ENCODE measurements at regions not wholly inside any gene's neighbourhood (a gene's known extent, or its start where the extent isn't known, plus 50 kb on each side); places are given as distances from the start of the nearest gene placed in this dataset.

- Histone ChIP-seq H3K9me1 (replicated peaks; ENCODE audit: control insufficient read depth, extremely low read depth, insufficient read depth, low read length) (no peaks in the 10 kb centered on the region), H4K20me1 (replicated peaks; ENCODE audit: control insufficient read depth, extremely low read depth, insufficient read depth, low read length) (no peaks in the 10 kb centered on the region), H3K9ac (replicated peaks; ENCODE audit: extremely low read depth, insufficient read depth, low read length) (no peak overlapping the region), H3K27ac (ENCODE audit: insufficient read depth, low read depth, low read length) (no peak overlapping the region), H2AFZ (ENCODE audit: low read depth, low read length) (no peak overlapping the region), H3K4me2 (ENCODE audit: insufficient read depth, low read length) (no peak overlapping the region), H3K4me3 (replicated peaks in 1 of 3; ENCODE audit: insufficient read depth in 1 of 3, low read depth in 1 of 3, low read length in 3 of 3) (no peak overlapping the region), H3K36me3 (ENCODE audit: control insufficient read depth in 2 of 2, extremely low read depth in 1 of 2, insufficient read depth in 2 of 2, low read length in 2 of 2) (no peaks in the 10 kb centered on the region), H3K4me1 (ENCODE audit: control insufficient read depth, extremely low read depth, insufficient read depth, low read length) (no peaks in the 10 kb centered on the region), H3K9me3 (replicated peaks; ENCODE audit: control insufficient read depth, insufficient read depth, low read length) (no peaks in the 10 kb centered on the region), H3K79me2 (ENCODE audit: control insufficient read depth, insufficient read depth, low read length) (no peaks in the 10 kb centered on the region), H3K27me3 (ENCODE audit: control insufficient read depth in 2 of 2, insufficient read depth in 2 of 2, low read length in 2 of 2) (no peaks in the 10 kb centered on the region)
- ChIA-PET CTCF (no interaction called here), POLR2A (no interaction called here)
- no peak for TF ChIP-seq MYC (IDR thresholded peaks at IDR 0.05; ENCODE audit: low read depth, low read length)
- TF ChIP-seq POLR2A (IDR thresholded peaks at IDR 0.05; ENCODE audit: low read depth, low read length): no peak
- no peak for TF ChIP-seq MAX (IDR thresholded peaks at IDR 0.05; ENCODE audit: insufficient read depth, insufficient read length)
- no peak for TF ChIP-seq POLR2AphosphoS5 (IDR thresholded peaks at IDR 0.05; ENCODE audit: insufficient read depth, low read depth, low read length)
- no peak for TF ChIP-seq JUN (IDR thresholded peaks at IDR 0.05; ENCODE audit: borderline replicate concordance, insufficient read depth, insufficient read length, low read depth)
- TF ChIP-seq GATA2 (IDR thresholded peaks at IDR 0.05; ENCODE audit: insufficient read depth, insufficient read length, low read depth, low read length): no peak
- no peak for TF ChIP-seq FOS (IDR thresholded peaks at IDR 0.05; ENCODE audit: borderline replicate concordance, insufficient read depth, low read length)
- no peak for TF ChIP-seq EZH2 (IDR thresholded peaks at IDR 0.05; ENCODE audit: borderline replicate concordance, low read depth, low read length, severe bottlenecking)
- intact Hi-C loops (cut with micrococcal nuclease) (no loop called here), dilution Hi-C loops (cut with MboI; ENCODE audit: extremely low pct_ligation_motif_present, low sequenced_read_pairs) (no loop called here)
- DNase-seq (ENCODE audit: low read depth, low spot score): no peak
- BruUV-seq (replicated peaks): no TSS peak
- FAIRE-seq: no peak
These were observed 438.2 kb upstream of the ARRDC4 start for GRCh38 chr15:97522347-97522746.

GRCh38 chr15:97525809-97526208 is 434.7 kb upstream of the ARRDC4 start:
- H3K9me1 ChIP-seq (replicated peaks; ENCODE audit: control insufficient read depth, extremely low read depth, insufficient read depth, low read length): no peaks in the 10 kb centered on the region
- no TSS peak for BruUV-seq (replicated peaks)
- no peaks in the 10 kb centered on the region for H3K9me3 ChIP-seq (replicated peaks; ENCODE audit: control insufficient read depth, insufficient read depth, low read length)
- ChIA-PET CTCF (interaction anchor here (0.7 kb wide), 1 partner anchor 280 kb away, joined by 3 read pairs; no protein-coding TSS in a partner anchor), POLR2A (no interaction called here)
- H4K20me1 ChIP-seq (replicated peaks; ENCODE audit: control insufficient read depth, extremely low read depth, insufficient read depth, low read length): no peaks in the 10 kb centered on the region
- FAIRE-seq (no peak), DNase-seq (ENCODE audit: low read depth, low spot score) (no peak)
- no peak overlapping the region for H3K9ac ChIP-seq (replicated peaks; ENCODE audit: extremely low read depth, insufficient read depth, low read length)
- H3K27me3 ChIP-seq (ENCODE audit: control insufficient read depth in 2 of 2, insufficient read depth in 2 of 2, low read length in 2 of 2): no peaks in the 10 kb centered on the region
- H3K36me3 ChIP-seq (ENCODE audit: control insufficient read depth in 2 of 2, extremely low read depth in 1 of 2, insufficient read depth in 2 of 2, low read length in 2 of 2): no peaks in the 10 kb centered on the region
- dilution Hi-C loops (cut with MboI; ENCODE audit: extremely low pct_ligation_motif_present, low sequenced_read_pairs) (no loop called here), intact Hi-C loops (cut with micrococcal nuclease) (no loop called here)
- H3K79me2 ChIP-seq (ENCODE audit: control insufficient read depth, insufficient read depth, low read length): no peaks in the 10 kb centered on the region
- H3K4me2 ChIP-seq (ENCODE audit: insufficient read depth, low read length): no peak overlapping the region
- no peaks in the 10 kb centered on the region for H3K4me1 ChIP-seq (ENCODE audit: control insufficient read depth, extremely low read depth, insufficient read depth, low read length)
- no peak overlapping the region for H3K27ac ChIP-seq (ENCODE audit: insufficient read depth, low read depth, low read length)
- no peak overlapping the region for H3K4me3 ChIP-seq (replicated peaks in 1 of 3; ENCODE audit: insufficient read depth in 1 of 3, low read depth in 1 of 3, low read length in 3 of 3)
- no peak overlapping the region for H2AFZ ChIP-seq (ENCODE audit: low read depth, low read length)
- TF ChIP-seq FOS (IDR thresholded peaks at IDR 0.05; ENCODE audit: borderline replicate concordance, insufficient read depth, low read length) (no peak), POLR2A (IDR thresholded peaks at IDR 0.05; ENCODE audit: low read depth, low read length) (no peak), MAX (IDR thresholded peaks at IDR 0.05; ENCODE audit: insufficient read depth, insufficient read length) (no peak), GATA2 (IDR thresholded peaks at IDR 0.05; ENCODE audit: insufficient read depth, insufficient read length, low read depth, low read length) (no peak), JUN (IDR thresholded peaks at IDR 0.05; ENCODE audit: borderline replicate concordance, insufficient read depth, insufficient read length, low read depth) (no peak), POLR2AphosphoS5 (IDR thresholded peaks at IDR 0.05; ENCODE audit: insufficient read depth, low read depth, low read length) (no peak), MYC (IDR thresholded peaks at IDR 0.05; ENCODE audit: low read depth, low read length) (no peak)

Data from endothelial cell of umbilical vein (primary cell).